GM12873 (cell line): ENCODE measurements at regions not wholly inside any gene's neighbourhood (a gene's known extent, or its start where the extent isn't known, plus 50 kb on each side); places are given as distances from the start of the nearest gene placed in this dataset.

Experiments used
- TF ChIP-seq, protein P1 (sequence below): IDR thresholded peaks from 2 replicates; pipeline ENCODE4 v1.5.1; 2012; ENCODE audit warnings: low read depth, mild to moderate bottlenecking, moderate library complexity, low read length, control low read depth; ENCODE audit not compliant: insufficient read depth; ENCODE audit errors: missing control alignments

- TF ChIP-seq, protein P1, sequence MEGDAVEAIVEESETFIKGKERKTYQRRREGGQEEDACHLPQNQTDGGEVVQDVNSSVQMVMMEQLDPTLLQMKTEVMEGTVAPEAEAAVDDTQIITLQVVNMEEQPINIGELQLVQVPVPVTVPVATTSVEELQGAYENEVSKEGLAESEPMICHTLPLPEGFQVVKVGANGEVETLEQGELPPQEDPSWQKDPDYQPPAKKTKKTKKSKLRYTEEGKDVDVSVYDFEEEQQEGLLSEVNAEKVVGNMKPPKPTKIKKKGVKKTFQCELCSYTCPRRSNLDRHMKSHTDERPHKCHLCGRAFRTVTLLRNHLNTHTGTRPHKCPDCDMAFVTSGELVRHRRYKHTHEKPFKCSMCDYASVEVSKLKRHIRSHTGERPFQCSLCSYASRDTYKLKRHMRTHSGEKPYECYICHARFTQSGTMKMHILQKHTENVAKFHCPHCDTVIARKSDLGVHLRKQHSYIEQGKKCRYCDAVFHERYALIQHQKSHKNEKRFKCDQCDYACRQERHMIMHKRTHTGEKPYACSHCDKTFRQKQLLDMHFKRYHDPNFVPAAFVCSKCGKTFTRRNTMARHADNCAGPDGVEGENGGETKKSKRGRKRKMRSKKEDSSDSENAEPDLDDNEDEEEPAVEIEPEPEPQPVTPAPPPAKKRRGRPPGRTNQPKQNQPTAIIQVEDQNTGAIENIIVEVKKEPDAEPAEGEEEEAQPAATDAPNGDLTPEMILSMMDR = no peak
Measured at GRCh38 chr18:40849886-40850285, 1105.1 kb upstream of the PIK3C3 start.

GRCh38 chr18:40841467-40841866, 1113.6 kb upstream of the PIK3C3 start:
- TF ChIP-seq, protein P1 = no peak

- TF ChIP-seq, protein P1 = no peak
Measured at GRCh38 chr18:40841063-40841462, 1114.0 kb upstream of the PIK3C3 start.

GRCh38 chr18:40832362-40832761, 1122.7 kb upstream of the PIK3C3 start:
- TF ChIP-seq, protein P1 = no peak

- TF ChIP-seq, protein P1 = no peak
Measured at GRCh38 chr18:40824291-40824690, 1130.7 kb upstream of the PIK3C3 start.

DNA sequence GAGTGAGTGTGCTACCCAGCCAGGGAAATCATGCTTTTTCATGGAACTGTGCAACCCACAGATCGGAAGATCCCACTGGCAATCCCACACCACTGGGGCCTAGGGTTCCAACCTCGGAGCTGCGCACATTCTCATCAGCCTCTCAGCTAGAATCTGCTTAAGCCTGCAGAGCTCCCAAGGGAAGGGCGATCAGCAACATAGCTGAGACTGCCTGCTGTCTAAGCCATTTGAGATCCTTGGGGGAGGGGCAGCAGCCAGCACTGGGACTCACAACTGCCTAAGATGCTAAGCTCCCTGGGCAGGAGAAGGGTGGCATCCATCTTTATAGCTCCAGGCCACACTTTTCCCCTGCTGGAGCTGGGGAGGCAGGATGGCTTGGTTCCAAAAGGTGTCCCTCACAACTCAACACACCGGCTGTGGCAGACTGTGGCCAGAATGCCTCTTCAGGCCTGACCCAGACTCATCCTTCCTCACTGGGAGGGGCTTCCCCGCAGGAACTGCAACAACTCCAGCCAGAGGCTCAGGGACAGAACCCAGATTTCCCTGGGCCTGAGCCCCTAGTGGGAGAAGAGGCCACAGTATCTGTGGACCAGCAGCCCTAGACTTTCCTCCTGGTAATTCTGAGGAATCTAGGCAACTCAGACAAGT, 1133.3 kb upstream of the PIK3C3 start:
- TF ChIP-seq, protein P1 = no peak

GRCh38 chr18:40812981-40813515, 1142.0 kb upstream of the PIK3C3 start:
- TF ChIP-seq, protein P1 = no peak
